ENCODE measurements at regions not wholly inside any gene's neighbourhood (a gene's known extent, or its start where the extent isn't known, plus 50 kb on each side); places are given as distances from the start of the nearest gene placed in this dataset.

DNA sequence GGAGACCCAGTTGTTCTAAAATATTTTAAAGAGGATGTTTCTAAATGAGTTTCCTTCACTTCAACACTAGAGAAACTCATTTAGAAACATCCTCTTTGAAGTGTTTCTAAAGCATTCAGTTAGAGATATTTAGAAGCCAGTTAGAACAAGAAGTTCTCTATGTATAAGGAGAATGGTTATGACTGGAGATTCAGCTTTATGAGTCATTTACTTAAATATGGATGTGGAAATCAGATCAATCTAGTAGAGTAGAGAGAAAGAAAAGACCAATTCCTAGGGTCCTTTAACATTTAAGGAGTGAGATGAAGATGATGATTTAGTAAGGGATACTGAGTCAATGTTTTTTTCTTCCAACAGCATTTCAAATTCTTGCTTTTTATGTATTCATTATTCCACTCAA is 234.1 kb downstream of the GRXCR1 start:
- ChIA-PET POLR2A (no interaction called here), CTCF (no interaction called here)
- H3K4me1 Mint-ChIP-seq (ENCODE audit: insufficient read depth, unreplicated experiment) = no peaks in the 10 kb centered on the region
- TF ChIP-seq, protein P1, sequence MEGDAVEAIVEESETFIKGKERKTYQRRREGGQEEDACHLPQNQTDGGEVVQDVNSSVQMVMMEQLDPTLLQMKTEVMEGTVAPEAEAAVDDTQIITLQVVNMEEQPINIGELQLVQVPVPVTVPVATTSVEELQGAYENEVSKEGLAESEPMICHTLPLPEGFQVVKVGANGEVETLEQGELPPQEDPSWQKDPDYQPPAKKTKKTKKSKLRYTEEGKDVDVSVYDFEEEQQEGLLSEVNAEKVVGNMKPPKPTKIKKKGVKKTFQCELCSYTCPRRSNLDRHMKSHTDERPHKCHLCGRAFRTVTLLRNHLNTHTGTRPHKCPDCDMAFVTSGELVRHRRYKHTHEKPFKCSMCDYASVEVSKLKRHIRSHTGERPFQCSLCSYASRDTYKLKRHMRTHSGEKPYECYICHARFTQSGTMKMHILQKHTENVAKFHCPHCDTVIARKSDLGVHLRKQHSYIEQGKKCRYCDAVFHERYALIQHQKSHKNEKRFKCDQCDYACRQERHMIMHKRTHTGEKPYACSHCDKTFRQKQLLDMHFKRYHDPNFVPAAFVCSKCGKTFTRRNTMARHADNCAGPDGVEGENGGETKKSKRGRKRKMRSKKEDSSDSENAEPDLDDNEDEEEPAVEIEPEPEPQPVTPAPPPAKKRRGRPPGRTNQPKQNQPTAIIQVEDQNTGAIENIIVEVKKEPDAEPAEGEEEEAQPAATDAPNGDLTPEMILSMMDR (IDR thresholded peaks at IDR 0.05; ENCODE audit: unreplicated experiment) = no peak
- no peak for DNase-seq (ENCODE audit: unreplicated experiment)
- H3K9me3 Mint-ChIP-seq (ENCODE audit: unreplicated experiment) = no peaks in the 10 kb centered on the region
- no peaks in the 10 kb centered on the region for H3K36me3 Mint-ChIP-seq (ENCODE audit: insufficient read depth, unreplicated experiment)
- no peaks in the 10 kb centered on the region for H3K27me3 Mint-ChIP-seq (ENCODE audit: insufficient read depth, unreplicated experiment)
- no peak overlapping the region for H3K27ac Mint-ChIP-seq (ENCODE audit: low read depth, unreplicated experiment)
- BruUV-seq (replicated peaks) = no TSS peak
- intact Hi-C loops (cut with micrococcal nuclease) = no loop called here
- no peak overlapping the region for H3K4me3 Mint-ChIP-seq (ENCODE audit: unreplicated experiment)

DNA sequence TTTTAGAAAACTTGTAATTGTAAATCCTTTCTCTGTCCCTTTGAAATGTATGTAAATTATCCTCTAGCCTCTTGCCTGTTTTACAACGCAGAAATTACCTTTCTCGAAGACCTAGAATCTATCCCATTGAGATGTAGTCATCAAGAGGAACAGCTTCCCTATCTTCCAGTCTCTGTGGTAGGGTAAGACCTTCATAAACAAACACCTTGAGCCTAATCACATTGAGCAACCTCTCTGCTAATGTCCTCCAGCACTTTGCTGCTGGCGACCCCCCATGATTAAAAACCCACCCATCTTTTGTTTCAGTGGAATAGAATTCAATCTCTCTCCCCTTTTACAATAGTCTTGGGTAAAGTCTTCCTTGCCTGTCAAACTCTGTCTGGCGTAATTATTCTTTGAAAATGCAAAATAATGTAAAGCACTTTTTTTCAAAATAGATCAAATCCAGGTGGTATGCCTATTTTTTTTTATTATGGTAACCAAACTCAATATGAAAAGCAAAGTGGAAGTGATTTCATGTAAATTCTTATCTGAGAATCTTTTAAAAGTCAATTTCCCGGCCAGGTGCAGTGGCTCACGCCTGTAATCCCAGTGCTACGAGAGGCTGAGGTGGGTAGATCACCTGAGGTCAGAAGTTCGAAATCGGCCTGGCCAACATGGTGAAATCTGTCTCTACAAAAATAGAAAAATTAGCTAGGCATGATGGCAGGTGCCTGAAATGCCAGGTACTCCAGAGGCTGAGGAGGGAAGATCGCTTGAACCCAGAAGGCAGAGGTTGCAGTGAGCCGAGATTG is 237.9 kb downstream of the GRXCR1 start:
- ChIA-PET CTCF (interaction anchor here (1.0 to 3.2 kb wide), 6 partner anchors 13 to 1263 kb away, joined by 3 to 25 read pairs (median 8); no protein-coding TSS in a partner anchor), POLR2A (no interaction called here)
- Mint-ChIP-seq H3K27ac (ENCODE audit: low read depth, unreplicated experiment) (no peak overlapping the region), H3K4me1 (ENCODE audit: insufficient read depth, unreplicated experiment) (no peaks in the 10 kb centered on the region), H3K36me3 (ENCODE audit: insufficient read depth, unreplicated experiment) (no peaks in the 10 kb centered on the region), H3K4me3 (ENCODE audit: unreplicated experiment) (no peak overlapping the region), H3K9me3 (ENCODE audit: unreplicated experiment) (no peaks in the 10 kb centered on the region), H3K27me3 (ENCODE audit: insufficient read depth, unreplicated experiment) (no peaks in the 10 kb centered on the region)
- DNase-seq (ENCODE audit: unreplicated experiment) = no peak
- TF ChIP-seq, protein P1 (IDR thresholded peaks at IDR 0.05; ENCODE audit: unreplicated experiment) = no peak
- no TSS peak for BruUV-seq (replicated peaks)
- intact Hi-C loops (cut with micrococcal nuclease) = no loop called here

DNA sequence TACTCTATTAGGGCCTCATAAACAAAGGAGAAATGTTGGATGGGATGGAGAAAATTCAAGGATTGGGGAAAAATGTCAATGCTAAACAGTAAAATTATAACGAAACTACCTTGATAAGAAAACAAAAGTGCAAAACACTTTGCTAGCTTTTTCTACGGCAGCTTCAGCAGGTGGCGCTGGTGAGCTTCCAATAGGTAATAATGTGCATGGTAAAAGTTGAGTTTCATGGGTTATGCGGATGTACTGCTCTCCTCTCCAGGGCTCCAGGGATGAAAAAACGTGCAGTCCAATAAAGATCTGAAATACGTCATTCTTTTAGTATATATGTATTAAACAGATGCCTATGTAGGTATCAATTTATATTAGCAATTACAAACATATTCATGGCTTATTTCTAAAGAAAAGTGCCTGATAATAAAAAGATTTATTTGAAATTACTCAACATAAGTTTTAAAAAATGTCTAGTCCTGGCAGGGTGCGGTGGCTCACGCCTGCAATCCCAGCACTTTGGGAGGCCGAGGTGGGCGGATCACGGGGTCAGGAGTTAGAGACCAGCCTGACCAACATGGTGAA is 239.6 kb downstream of the GRXCR1 start:
- CTCF ChIA-PET = interaction anchor here (0.5 to 3.2 kb wide), 33 partner anchors 8 to 1550 kb away, joined by 3 to 25 read pairs (median 3); no protein-coding TSS in a partner anchor
- no TSS peak for BruUV-seq (replicated peaks)
- no peaks in the 10 kb centered on the region for H3K27me3 Mint-ChIP-seq (ENCODE audit: insufficient read depth, unreplicated experiment)

DNA sequence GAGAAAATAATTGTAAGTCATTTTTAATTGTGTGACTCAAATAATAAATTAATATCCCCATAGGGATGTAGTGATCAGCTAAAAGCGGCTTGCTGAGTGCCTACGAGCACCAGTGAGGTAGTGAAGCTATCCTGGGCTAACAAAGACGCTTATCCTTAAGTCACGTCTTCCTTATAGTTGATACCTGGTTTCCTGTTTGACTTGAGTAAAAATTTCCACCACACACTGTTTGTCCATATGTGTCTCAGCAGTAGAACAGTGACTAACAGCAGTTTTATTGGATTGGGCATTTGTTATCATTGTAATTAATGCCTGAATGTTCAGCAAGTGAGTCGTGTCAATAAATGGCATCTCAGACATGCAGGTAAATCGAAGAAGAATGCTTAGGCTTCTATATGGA is 241.1 kb downstream of the GRXCR1 start:
- CTCF ChIA-PET = interaction anchor here (1.0 to 3.2 kb wide), 3 partner anchors 12 to 629 kb away, joined by 3 to 25 read pairs (median 7); no protein-coding TSS in a partner anchor
- H3K9me3 Mint-ChIP-seq (ENCODE audit: unreplicated experiment) = peaks cover 8% of the 10 kb centered on the region
- BruUV-seq (replicated peaks) = no TSS peak
- no peak overlapping the region for H3K27ac Mint-ChIP-seq (ENCODE audit: low read depth, unreplicated experiment)
- no peaks in the 10 kb centered on the region for H3K4me1 Mint-ChIP-seq (ENCODE audit: insufficient read depth, unreplicated experiment)
- TF ChIP-seq, protein P1 (IDR thresholded peaks at IDR 0.05; ENCODE audit: unreplicated experiment) = no peak
- intact Hi-C loops (cut with micrococcal nuclease) = loop anchor here (2.0 kb wide), 1 partner anchor 1495 kb away; no protein-coding TSS in a partner anchor
- DNase-seq (ENCODE audit: unreplicated experiment) = no peak
- H3K27me3 Mint-ChIP-seq (ENCODE audit: insufficient read depth, unreplicated experiment) = no peaks in the 10 kb centered on the region
- POLR2A ChIA-PET = no interaction called here
- H3K36me3 Mint-ChIP-seq (ENCODE audit: insufficient read depth, unreplicated experiment) = no peaks in the 10 kb centered on the region
- no peak overlapping the region for H3K4me3 Mint-ChIP-seq (ENCODE audit: unreplicated experiment)

More for the DNA sequence above, 239.6 kb downstream of the GRXCR1 start:
- intact Hi-C loops (cut with micrococcal nuclease) = loop anchor here (1.0 to 2.0 kb wide), 4 partner anchors 137 to 1497 kb away; no protein-coding TSS in a partner anchor
- no peaks in the 10 kb centered on the region for H3K4me1 Mint-ChIP-seq (ENCODE audit: insufficient read depth, unreplicated experiment)
- peak; percentile 78 for DNase-seq (ENCODE audit: unreplicated experiment)
- peak overlapping the region; percentile 76 for H3K27ac Mint-ChIP-seq (ENCODE audit: low read depth, unreplicated experiment)
- H3K4me3 Mint-ChIP-seq (ENCODE audit: unreplicated experiment) = no peak overlapping the region
- TF ChIP-seq, protein P1 (IDR thresholded peaks at IDR 0.05; ENCODE audit: unreplicated experiment) = peak; percentile 81
- H3K36me3 Mint-ChIP-seq (ENCODE audit: insufficient read depth, unreplicated experiment) = no peaks in the 10 kb centered on the region
- H3K9me3 Mint-ChIP-seq (ENCODE audit: unreplicated experiment) = no peaks in the 10 kb centered on the region
- POLR2A ChIA-PET = interaction anchor here (1.0 kb wide), 1 partner anchor 339 kb away, joined by 3 read pairs; no protein-coding TSS in a partner anchor
